ENCODE measurements at regions not wholly inside any gene's neighbourhood (a gene's known extent, or its start where the extent isn't known, plus 50 kb on each side); places are given as distances from the start of the nearest gene placed in this dataset.

DNA sequence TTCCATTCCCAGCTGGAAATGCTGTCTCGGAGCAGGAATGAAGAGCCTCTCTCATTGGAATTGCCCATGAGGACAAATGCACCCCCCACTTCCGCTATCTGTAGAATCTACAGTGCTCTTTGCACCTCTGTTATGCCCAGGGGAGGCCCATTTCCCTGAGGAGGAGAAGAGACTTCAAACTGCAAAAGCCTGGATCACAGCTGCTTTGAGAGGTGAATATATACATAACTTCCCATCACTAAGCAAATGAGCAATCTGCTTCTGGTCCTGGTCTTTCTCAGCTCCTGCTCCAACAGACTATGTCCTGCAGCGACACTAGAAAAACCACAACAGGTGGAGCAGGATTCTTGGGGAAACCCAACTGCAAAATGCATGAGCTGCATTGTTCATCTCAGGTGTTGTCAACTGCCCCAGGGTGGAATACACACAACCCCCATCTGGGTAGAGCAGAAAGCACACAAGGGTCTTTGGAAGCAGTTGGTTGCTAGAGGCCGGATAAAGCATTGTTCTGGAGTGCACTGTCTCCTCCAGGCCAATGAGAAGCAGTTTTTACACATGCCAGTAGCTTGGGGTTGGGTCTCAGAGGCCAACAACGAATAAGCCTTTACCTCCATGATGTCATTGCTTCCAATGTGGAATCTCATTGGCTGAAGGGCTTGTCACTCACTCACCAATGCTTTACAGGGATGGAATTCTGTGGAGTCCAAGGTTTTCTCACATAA, 67.7 kb upstream of the RAB4A start (continued):
- TF ChIP-seq ZBTB3 (CRISPR knock-in tag; IDR thresholded peaks at IDR 0.05; ENCODE audit: borderline replicate concordance, low read depth) (no peak), ZFP90 (CRISPR knock-in tag; IDR thresholded peaks at IDR 0.05; ENCODE audit: borderline replicate concordance) (peak; percentile 68; the same call in 1 of the 2 replicates), KDM2A (CRISPR knock-in tag; IDR thresholded peaks at IDR 0.05; ENCODE audit: borderline replicate concordance, low read depth) (no peak), YEATS2 (CRISPR knock-in tag; IDR thresholded peaks at IDR 0.05; ENCODE audit: borderline replicate concordance) (no peak), NRL (CRISPR knock-in tag; IDR thresholded peaks at IDR 0.05; ENCODE audit: borderline replicate concordance) (no peak), ZFY (CRISPR knock-in tag; IDR thresholded peaks at IDR 0.05) (peak; percentile 52), ZNF367 (CRISPR knock-in tag; IDR thresholded peaks at IDR 0.05; ENCODE audit: borderline replicate concordance) (no peak), SIX4 (CRISPR knock-in tag; IDR thresholded peaks at IDR 0.05) (no peak), ZEB1 (IDR thresholded peaks at IDR 0.05; ENCODE audit: insufficient replicate concordance, low read depth) (no peak), SSRP1 (CRISPR knock-in tag; IDR thresholded peaks at IDR 0.05) (no peak), HHEX (CRISPR knock-in tag; IDR thresholded peaks at IDR 0.05) (no peak), ZNF850 (CRISPR knock-in tag; conservative IDR thresholded peaks at IDR 0.05) (no peak), HDAC1 (CRISPR knock-in tag; IDR thresholded peaks at IDR 0.05) (peak; percentile 50; the same call in 1 of the 2 replicates), NFYC (CRISPR knock-in tag; IDR thresholded peaks at IDR 0.05) (peak; percentile 96), MXI1 (IDR thresholded peaks at IDR 0.05; ENCODE audit: borderline replicate concordance, low read depth, low read length) (0 out of 3 replicates have a peak, but pooled peaks have one; percentile 23), TAF15 (IDR thresholded peaks at IDR 0.05; ENCODE audit: low read depth, low read length, poor library complexity, severe bottlenecking) (no peak)
- TF ChIP-seq, protein P1, sequence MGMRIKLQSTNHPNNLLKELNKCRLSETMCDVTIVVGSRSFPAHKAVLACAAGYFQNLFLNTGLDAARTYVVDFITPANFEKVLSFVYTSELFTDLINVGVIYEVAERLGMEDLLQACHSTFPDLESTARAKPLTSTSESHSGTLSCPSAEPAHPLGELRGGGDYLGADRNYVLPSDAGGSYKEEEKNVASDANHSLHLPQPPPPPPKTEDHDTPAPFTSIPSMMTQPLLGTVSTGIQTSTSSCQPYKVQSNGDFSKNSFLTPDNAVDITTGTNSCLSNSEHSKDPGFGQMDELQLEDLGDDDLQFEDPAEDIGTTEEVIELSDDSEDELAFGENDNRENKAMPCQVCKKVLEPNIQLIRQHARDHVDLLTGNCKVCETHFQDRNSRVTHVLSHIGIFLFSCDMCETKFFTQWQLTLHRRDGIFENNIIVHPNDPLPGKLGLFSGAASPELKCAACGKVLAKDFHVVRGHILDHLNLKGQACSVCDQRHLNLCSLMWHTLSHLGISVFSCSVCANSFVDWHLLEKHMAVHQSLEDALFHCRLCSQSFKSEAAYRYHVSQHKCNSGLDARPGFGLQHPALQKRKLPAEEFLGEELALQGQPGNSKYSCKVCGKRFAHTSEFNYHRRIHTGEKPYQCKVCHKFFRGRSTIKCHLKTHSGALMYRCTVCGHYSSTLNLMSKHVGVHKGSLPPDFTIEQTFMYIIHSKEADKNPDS (CRISPR knock-in tag; IDR thresholded peaks at IDR 0.05): no peak
- TF ChIP-seq, protein P2, sequence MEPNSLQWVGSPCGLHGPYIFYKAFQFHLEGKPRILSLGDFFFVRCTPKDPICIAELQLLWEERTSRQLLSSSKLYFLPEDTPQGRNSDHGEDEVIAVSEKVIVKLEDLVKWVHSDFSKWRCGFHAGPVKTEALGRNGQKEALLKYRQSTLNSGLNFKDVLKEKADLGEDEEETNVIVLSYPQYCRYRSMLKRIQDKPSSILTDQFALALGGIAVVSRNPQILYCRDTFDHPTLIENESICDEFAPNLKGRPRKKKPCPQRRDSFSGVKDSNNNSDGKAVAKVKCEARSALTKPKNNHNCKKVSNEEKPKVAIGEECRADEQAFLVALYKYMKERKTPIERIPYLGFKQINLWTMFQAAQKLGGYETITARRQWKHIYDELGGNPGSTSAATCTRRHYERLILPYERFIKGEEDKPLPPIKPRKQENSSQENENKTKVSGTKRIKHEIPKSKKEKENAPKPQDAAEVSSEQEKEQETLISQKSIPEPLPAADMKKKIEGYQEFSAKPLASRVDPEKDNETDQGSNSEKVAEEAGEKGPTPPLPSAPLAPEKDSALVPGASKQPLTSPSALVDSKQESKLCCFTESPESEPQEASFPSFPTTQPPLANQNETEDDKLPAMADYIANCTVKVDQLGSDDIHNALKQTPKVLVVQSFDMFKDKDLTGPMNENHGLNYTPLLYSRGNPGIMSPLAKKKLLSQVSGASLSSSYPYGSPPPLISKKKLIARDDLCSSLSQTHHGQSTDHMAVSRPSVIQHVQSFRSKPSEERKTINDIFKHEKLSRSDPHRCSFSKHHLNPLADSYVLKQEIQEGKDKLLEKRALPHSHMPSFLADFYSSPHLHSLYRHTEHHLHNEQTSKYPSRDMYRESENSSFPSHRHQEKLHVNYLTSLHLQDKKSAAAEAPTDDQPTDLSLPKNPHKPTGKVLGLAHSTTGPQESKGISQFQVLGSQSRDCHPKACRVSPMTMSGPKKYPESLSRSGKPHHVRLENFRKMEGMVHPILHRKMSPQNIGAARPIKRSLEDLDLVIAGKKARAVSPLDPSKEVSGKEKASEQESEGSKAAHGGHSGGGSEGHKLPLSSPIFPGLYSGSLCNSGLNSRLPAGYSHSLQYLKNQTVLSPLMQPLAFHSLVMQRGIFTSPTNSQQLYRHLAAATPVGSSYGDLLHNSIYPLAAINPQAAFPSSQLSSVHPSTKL (CRISPR knock-in tag; IDR thresholded peaks at IDR 0.05): peak; percentile 43; the same call in 1 of the 2 replicates
- TF ChIP-seq, protein P3, sequence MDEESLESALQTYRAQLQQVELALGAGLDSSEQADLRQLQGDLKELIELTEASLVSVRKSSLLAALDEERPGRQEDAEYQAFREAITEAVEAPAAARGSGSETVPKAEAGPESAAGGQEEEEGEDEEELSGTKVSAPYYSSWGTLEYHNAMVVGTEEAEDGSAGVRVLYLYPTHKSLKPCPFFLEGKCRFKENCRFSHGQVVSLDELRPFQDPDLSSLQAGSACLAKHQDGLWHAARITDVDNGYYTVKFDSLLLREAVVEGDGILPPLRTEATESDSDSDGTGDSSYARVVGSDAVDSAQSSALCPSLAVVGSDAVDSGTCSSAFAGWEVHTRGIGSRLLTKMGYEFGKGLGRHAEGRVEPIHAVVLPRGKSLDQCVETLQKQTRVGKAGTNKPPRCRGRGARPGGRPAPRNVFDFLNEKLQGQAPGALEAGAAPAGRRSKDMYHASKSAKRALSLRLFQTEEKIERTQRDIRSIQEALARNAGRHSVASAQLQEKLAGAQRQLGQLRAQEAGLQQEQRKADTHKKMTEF (CRISPR knock-in tag; IDR thresholded peaks at IDR 0.05): no peak
- TF ChIP-seq, protein P4, sequence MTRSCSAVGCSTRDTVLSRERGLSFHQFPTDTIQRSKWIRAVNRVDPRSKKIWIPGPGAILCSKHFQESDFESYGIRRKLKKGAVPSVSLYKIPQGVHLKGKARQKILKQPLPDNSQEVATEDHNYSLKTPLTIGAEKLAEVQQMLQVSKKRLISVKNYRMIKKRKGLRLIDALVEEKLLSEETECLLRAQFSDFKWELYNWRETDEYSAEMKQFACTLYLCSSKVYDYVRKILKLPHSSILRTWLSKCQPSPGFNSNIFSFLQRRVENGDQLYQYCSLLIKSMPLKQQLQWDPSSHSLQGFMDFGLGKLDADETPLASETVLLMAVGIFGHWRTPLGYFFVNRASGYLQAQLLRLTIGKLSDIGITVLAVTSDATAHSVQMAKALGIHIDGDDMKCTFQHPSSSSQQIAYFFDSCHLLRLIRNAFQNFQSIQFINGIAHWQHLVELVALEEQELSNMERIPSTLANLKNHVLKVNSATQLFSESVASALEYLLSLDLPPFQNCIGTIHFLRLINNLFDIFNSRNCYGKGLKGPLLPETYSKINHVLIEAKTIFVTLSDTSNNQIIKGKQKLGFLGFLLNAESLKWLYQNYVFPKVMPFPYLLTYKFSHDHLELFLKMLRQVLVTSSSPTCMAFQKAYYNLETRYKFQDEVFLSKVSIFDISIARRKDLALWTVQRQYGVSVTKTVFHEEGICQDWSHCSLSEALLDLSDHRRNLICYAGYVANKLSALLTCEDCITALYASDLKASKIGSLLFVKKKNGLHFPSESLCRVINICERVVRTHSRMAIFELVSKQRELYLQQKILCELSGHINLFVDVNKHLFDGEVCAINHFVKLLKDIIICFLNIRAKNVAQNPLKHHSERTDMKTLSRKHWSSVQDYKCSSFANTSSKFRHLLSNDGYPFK (CRISPR knock-in tag; IDR thresholded peaks at IDR 0.05; ENCODE audit: borderline replicate concordance): no peak; the same call in 1 of the 2 replicates

All from HepG2 (cell line).